Astrocyte (in vitro differentiated cells and primary cell): ENCODE measurements at regions not wholly inside any gene's neighbourhood (a gene's known extent, or its start where the extent isn't known, plus 50 kb on each side); places are given as distances from the start of the nearest gene placed in this dataset.

Source experiments
- DNase-seq: peaks from one replicate; pipeline ENCODE4 v3.0.0-alpha.2; 2010; ENCODE audit warnings: low read depth
- FAIRE-seq: peaks from 2 replicates; lab custom pipeline; 2011; peaks lifted over from hg19 to GRCh38; lab: Jason Lieb, UNC
- H2AFZ ChIP-seq: 2 replicates; pipeline ENCODE4 v1.6.0; 2012; ENCODE audit warnings: low read depth, low read length, inconsistent platforms
- H3K27ac ChIP-seq: 2 replicates; pipeline ENCODE4 v1.5.1; 2011; ENCODE audit warnings: low read depth, low read length, inconsistent platforms
- H3K27me3 ChIP-seq: 2 replicates; pipeline ENCODE4 v1.6.0; 2011; ENCODE audit warnings: low read length, inconsistent platforms; ENCODE audit not compliant: insufficient read depth
- H3K36me3 ChIP-seq: 2 replicates; pipeline ENCODE4 v1.5.1; 2011; ENCODE audit warnings: low read length, inconsistent platforms; ENCODE audit not compliant: insufficient read depth
- H3K4me1 ChIP-seq: 2 replicates; pipeline ENCODE4 v1.5.1; 2011; ENCODE audit warnings: low read length, inconsistent platforms; ENCODE audit not compliant: insufficient read depth
- H3K4me2 ChIP-seq: 2 replicates; pipeline ENCODE4 v1.6.0; 2012; ENCODE audit warnings: low read length, inconsistent platforms
- H3K4me3 ChIP-seq: 2 replicates; pipeline ENCODE4 v1.5.1; 2011; ENCODE audit warnings: low read depth, mild to moderate bottlenecking, low read length, inconsistent platforms; ENCODE audit not compliant: insufficient read depth
- H3K79me2 ChIP-seq: 2 replicates; pipeline ENCODE4 v1.6.0; 2012; ENCODE audit warnings: mild to moderate bottlenecking, low read length, inconsistent platforms; ENCODE audit not compliant: insufficient read depth
- H3K9ac ChIP-seq: 2 replicates; pipeline ENCODE4 v1.6.0; 2012; ENCODE audit warnings: mild to moderate bottlenecking, low read length, inconsistent platforms
- H3K9me3 ChIP-seq: 2 replicates; pipeline ENCODE4 v1.5.1; 2012; ENCODE audit warnings: low read depth, mild to moderate bottlenecking, low read length, inconsistent platforms; ENCODE audit not compliant: insufficient read depth
- H4K20me1 ChIP-seq: 2 replicates; pipeline ENCODE4 v1.6.0; 2012; ENCODE audit warnings: low read length, inconsistent platforms; ENCODE audit not compliant: insufficient read depth
- H3K27ac Mint-ChIP-seq: one replicate; pipeline ENCODE4 v1.8.0; 2021; ENCODE audit warnings: mild to moderate bottlenecking, mixed read lengths; ENCODE audit not compliant: unreplicated experiment
- H3K27me3 Mint-ChIP-seq: one replicate; pipeline ENCODE4 v1.8.0; 2021; ENCODE audit warnings: low read depth, mixed read lengths; ENCODE audit not compliant: unreplicated experiment
- H3K36me3 Mint-ChIP-seq: one replicate; pipeline ENCODE4 v1.8.0; 2021; ENCODE audit warnings: low read depth, mixed read lengths; ENCODE audit not compliant: unreplicated experiment
- H3K4me1 Mint-ChIP-seq: one replicate; pipeline ENCODE4 v1.8.0; 2021; ENCODE audit warnings: low read depth, mixed read lengths; ENCODE audit not compliant: unreplicated experiment
- H3K4me3 Mint-ChIP-seq: one replicate; pipeline ENCODE4 v1.8.0; 2021; ENCODE audit warnings: mild to moderate bottlenecking, moderate library complexity, mixed read lengths; ENCODE audit not compliant: unreplicated experiment
- H3K9me3 Mint-ChIP-seq: one replicate; pipeline ENCODE4 v1.8.0; 2021; ENCODE audit warnings: mild to moderate bottlenecking, mixed read lengths; ENCODE audit not compliant: unreplicated experiment
- EZH2 ChIP-seq: IDR thresholded peaks from 2 replicates; pipeline ENCODE4 v1.6.1; 2012; ENCODE audit warnings: mild to moderate bottlenecking, low read length, inconsistent platforms; ENCODE audit not compliant: insufficient read depth
- TF ChIP-seq, protein P1 (sequence below): IDR thresholded peaks from 2 replicates; pipeline ENCODE4 v1.5.1; 2011; ENCODE audit warnings: low read depth, mild to moderate bottlenecking, inconsistent platforms, low read length, moderate library complexity; ENCODE audit not compliant: insufficient read depth

DNA sequence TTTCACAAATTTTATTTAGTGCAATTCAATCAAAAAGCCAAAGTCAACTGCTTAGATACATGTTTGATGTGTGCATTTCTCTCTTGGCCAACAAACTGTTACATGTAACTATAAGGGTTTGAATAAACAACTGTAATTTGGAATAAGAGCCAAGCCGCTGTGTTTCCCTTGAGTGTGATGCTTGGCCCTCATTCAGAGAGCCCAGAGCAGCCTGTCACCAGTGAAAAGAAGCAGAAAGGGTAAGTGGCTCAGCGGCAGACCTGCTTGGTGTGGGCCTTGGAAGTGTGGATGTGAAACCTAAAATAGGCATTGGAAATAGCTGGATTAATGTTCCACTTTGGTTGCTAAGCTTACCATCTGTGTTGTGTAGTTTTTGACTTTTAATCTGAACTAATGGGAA lies 924.6 kb downstream of the OLFM4 start:
- H3K9ac ChIP-seq, result no peak overlapping the region
- no peak overlapping the region for H3K4me2 ChIP-seq
- H3K27ac ChIP-seq, result no peak overlapping the region
- H3K9me3 ChIP-seq, result no peaks in the 10 kb centered on the region
- Mint-ChIP-seq H3K27me3 (no peaks in the 10 kb centered on the region), H3K9me3 (no peaks in the 10 kb centered on the region), H3K36me3 (no peaks in the 10 kb centered on the region), H3K27ac (no peak overlapping the region), H3K4me3 (no peak overlapping the region), H3K4me1 (no peaks in the 10 kb centered on the region)
- H4K20me1 ChIP-seq, result no peaks in the 10 kb centered on the region
- TF ChIP-seq EZH2, result no peak
- TF ChIP-seq, protein P1, sequence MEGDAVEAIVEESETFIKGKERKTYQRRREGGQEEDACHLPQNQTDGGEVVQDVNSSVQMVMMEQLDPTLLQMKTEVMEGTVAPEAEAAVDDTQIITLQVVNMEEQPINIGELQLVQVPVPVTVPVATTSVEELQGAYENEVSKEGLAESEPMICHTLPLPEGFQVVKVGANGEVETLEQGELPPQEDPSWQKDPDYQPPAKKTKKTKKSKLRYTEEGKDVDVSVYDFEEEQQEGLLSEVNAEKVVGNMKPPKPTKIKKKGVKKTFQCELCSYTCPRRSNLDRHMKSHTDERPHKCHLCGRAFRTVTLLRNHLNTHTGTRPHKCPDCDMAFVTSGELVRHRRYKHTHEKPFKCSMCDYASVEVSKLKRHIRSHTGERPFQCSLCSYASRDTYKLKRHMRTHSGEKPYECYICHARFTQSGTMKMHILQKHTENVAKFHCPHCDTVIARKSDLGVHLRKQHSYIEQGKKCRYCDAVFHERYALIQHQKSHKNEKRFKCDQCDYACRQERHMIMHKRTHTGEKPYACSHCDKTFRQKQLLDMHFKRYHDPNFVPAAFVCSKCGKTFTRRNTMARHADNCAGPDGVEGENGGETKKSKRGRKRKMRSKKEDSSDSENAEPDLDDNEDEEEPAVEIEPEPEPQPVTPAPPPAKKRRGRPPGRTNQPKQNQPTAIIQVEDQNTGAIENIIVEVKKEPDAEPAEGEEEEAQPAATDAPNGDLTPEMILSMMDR, result no peak
- H3K4me1 ChIP-seq, result no peaks in the 10 kb centered on the region
- DNase-seq (no peak), FAIRE-seq (no peak)
- no peaks in the 10 kb centered on the region for H3K27me3 ChIP-seq
- no peak overlapping the region for H3K4me3 ChIP-seq
- H3K79me2 ChIP-seq, result no peaks in the 10 kb centered on the region
- H3K36me3 ChIP-seq, result no peaks in the 10 kb centered on the region
- H2AFZ ChIP-seq, result no peak overlapping the region
